H1 (cell line): ENCODE measurements at regions not wholly inside any gene's neighbourhood (a gene's known extent, or its start where the extent isn't known, plus 50 kb on each side); places are given as distances from the start of the nearest gene placed in this dataset.

Experiments
- ATF3 ChIP-seq: IDR thresholded peaks from 2 replicates; pipeline ENCODE4 v1.6.1; 2011; ENCODE audit warnings: low read depth, mild to moderate bottlenecking, low read length; ENCODE audit not compliant: insufficient read depth
- BCL11A ChIP-seq, 2 experiments: IDR thresholded peaks; one replicate each; pipeline ENCODE4 v1.6.1; 2011; ENCODE audit warnings: low read depth in 2 of 2, low read length in 2 of 2, mild to moderate bottlenecking in 2 of 2
- CHD7 ChIP-seq: fragments of 300-600 bp; sonication (generic); IDR thresholded peaks from 2 replicates; pipeline ENCODE4 v1.7.1; 2012; ENCODE audit warnings: low read length, moderate library complexity, mild to moderate bottlenecking, inconsistent platforms; ENCODE audit not compliant: insufficient replicate concordance
- EZH2 ChIP-seq: fragments of 200-600 bp; sonication (generic); IDR thresholded peaks from 2 replicates; pipeline ENCODE4 v1.7.1; 2012; ENCODE audit warnings: low read depth, mild to moderate bottlenecking, moderate library complexity, low read length, inconsistent platforms; ENCODE audit not compliant: severe bottlenecking
- JUND ChIP-seq: IDR thresholded peaks from 2 replicates; pipeline ENCODE4 v1.6.1; 2011; ENCODE audit warnings: mild to moderate bottlenecking, improper control_type of control experiment, low read length
- KDM4A ChIP-seq: IDR thresholded peaks from one replicate; pipeline ENCODE4 v1.7.1; 2012; ENCODE audit warnings: low read depth, mild to moderate bottlenecking, moderate library complexity, low read length, inconsistent platforms; ENCODE audit not compliant: severe bottlenecking
- POLR2A ChIP-seq, 2 experiments: IDR thresholded peaks; 1 replicate in 1 of 2; 2 replicates in 1 of 2; pipeline ENCODE4 v1.6.1; 2011; ENCODE audit warnings: low read depth in 2 of 2, low read length in 2 of 2, mild to moderate bottlenecking in 2 of 2; ENCODE audit errors: control extremely low read depth in 1 of 2
- POU5F1 ChIP-seq: IDR thresholded peaks from 2 replicates; pipeline ENCODE4 v1.6.1; 2011; ENCODE audit warnings: low read depth, mild to moderate bottlenecking, low read length, moderate library complexity
- RXRA ChIP-seq: IDR thresholded peaks from 2 replicates; pipeline ENCODE4 v1.6.1; 2011; ENCODE audit warnings: low read depth, mild to moderate bottlenecking, low read length, moderate library complexity; ENCODE audit not compliant: insufficient read depth
- SIRT6 ChIP-seq: IDR thresholded peaks from one replicate; pipeline ENCODE4 v1.7.1; 2012; ENCODE audit warnings: low read length, inconsistent platforms
- SP2 ChIP-seq: IDR thresholded peaks from 2 replicates; pipeline ENCODE4 v1.6.1; 2012; ENCODE audit warnings: mild to moderate bottlenecking, low read length, inconsistent platforms

GRCh38 chr9:104287253-104287878 lies 193.3 kb downstream of the SMC2 start (continued):
- TF ChIP-seq CHD7 (no peak), POLR2A (IDR thresholded peaks at IDR 0.05; ENCODE audit: control extremely low read depth in 1 of 2, low read depth in 2 of 2, low read length in 2 of 2) (no peak), JUND (no peak), BCL11A (IDR thresholded peaks at IDR 0.05; ENCODE audit: low read depth in 2 of 2, low read length in 2 of 2) (no peak), SP2 (no peak), POU5F1 (no peak), RXRA (no peak), EZH2 (no peak), KDM4A (no peak), SIRT6 (no peak), ATF3 (no peak)
